HK-2 (cell line): ENCODE measurements at regions not wholly inside any gene's neighbourhood (a gene's known extent, or its start where the extent isn't known, plus 50 kb on each side); places are given as distances from the start of the nearest gene placed in this dataset.
"Not testable (repeated sequence)": the region's sequence is repeated elsewhere in the genome, so short reads cannot be mapped to it uniquely, and the experiment has no call there.

Source experiments
- DNase-seq: peaks from one replicate; pipeline ENCODE4 v3.0.0-alpha.2; 2018; ENCODE audit not compliant: unreplicated experiment

DNA sequence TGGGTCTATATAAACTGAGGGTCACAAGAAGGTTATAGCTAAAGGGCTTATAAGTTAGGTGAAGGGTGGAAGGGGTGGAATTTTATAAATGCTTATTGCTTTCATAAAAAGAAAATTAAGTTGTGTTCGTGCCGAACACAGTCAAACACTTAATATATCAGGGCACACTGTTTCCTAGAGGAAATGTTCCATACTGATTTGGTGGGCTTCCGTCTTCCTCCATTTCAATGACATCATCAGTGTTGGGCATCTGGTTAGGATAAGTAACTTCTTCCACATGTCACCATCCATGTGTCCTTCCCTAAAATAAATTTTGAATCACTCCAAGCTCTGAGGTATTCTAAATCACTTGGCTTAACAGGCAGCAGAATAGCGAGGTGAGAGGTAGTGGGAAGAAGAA is 466.4 kb downstream of the MED13L start:
- no peak for DNase-seq

DNA sequence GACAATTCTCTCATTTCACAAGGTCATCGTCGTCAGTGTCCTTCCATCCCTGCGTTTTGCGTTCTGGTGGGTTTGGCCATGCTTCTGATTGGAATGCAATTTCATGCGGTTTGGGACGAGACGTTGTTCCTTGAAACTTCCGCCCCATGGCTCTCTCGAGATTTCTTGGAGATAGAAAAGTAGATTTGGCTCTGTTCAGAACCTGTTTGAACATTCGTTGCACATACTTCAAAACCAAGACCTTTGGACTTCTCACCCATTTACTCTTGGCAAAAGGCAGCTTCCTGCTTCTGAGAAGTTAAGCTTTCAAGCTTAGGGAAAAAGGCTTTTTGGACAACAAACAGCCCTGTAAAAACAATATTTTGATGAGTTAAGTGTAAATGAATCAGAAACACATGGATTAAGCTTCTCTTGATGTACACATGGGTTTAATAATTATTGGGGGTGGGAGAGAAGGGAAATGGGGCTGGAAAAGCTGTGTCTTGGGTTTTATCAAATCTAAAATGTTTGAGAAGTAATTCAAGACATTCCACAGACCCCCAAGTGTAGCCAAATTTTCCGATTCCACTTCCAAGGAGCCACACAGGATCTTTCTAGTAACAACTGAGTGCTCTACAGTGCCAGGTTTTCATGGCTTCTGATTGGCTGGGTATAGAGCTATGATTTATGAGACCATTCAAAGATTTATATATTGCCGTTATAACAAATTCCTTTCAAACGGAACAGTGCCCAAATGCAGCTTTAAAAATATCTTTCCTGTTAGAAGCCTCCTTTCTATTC is 467.2 kb downstream of the MED13L start:
- DNase-seq, result no peak

DNA sequence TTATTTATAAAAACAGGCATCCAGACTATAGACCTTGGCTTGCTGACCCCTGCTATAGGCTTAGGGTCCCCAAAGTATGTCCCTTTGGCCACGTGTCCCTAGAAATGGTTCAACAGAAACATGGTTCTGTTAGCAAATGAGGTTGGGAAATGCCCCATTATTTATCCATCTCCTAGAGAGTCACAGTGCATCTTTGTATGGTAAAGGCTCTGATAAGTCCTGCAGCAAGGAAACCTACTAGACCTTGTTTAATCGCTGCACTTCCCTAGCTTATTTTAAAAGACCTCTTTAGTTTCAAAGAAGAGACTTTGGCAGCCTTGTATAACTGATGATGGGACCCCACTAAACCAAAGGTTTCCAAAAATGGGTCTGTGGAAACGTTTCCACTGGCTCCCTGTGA is 471.5 kb downstream of the MED13L start:
- DNase-seq, result no peak

DNA sequence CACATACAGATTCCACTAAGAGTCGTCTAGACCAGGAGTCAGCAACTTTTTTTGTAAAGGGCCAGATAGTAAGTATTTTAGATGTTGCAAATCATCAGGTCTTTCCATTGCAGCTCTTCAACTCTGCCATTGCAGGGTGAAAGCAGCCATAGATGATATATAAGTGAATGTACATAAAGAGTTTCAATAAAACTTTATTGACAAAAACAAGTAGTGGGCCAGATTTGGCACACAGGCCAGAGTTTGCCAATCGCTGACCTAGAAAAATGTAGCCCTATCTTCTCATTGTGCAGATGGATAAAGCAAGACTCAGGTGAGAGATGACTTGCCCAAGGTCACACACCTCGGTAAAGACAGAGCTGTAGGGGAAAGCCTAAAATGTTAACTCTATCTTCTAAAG is 474.7 kb downstream of the MED13L start:
- no peak for DNase-seq

DNA sequence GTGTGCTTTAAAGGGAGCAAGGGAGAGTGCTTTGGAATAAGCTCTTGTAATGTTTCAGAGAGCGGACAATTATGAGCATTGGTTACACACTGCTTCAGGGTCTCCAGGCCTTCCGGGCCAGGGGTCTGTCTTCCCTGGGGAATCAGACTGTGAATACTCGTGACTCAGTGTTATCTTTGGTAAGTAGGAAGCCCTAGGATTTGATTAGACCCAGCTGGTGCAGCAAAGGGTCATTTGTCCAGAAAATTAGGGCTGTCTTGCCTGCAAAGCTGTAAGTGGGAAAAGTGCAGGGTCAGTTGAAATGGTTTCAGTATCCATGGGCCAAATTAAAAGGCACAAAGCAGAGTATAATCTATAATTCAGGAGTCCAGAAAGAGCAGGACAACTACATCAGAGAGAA is 475.6 kb downstream of the MED13L start:
- no peak for DNase-seq

DNA sequence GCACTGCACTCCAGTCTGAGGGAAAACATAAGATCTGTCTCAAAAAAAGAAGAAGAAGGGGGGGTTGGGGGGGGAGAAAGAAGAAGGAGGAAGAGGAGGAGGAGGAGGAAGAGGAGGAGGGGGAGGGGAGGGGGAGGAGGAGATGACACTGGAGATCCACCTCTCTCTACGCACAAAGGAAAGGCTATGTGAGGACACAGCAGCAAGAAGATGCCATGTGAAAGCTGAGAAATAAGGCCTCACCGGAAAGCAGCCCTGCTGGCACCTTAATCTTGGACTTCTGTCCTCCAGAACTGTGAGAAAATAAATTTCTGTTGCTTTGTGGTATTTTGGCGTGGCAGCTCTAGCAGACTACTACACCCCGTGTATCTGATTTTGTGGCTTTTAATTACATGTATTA is 477.9 kb downstream of the MED13L start:
- DNase-seq, result no peak

DNA sequence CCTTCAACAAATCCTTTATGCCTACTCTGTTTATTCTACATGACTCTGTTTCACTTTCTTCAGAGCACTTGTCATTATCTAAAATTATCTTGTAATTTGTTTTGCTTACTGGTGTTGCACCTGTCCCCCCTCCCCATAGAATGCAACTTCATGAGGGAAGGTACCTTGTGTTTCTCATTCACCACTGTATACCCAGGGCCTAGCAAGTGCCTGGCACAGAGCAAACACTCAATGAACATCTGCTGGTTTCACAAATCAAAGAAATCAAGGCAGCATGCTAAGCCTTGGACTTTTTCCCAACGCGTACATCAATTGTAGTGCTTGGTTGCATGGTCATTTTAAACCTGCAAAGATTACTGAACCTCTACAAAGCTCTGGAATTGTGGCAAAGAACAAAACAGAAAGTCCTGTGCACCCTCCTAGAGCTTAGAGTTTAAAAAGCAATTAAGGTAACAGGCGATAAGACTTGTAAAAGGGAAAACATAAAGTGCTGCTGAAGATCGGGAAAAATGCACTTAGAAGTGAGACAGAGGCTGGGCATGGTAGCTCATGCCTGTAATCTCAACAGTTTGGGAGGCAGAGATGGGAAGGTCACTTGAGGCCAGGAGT is 479.1 kb downstream of the MED13L start:
- no peak for DNase-seq

DNA sequence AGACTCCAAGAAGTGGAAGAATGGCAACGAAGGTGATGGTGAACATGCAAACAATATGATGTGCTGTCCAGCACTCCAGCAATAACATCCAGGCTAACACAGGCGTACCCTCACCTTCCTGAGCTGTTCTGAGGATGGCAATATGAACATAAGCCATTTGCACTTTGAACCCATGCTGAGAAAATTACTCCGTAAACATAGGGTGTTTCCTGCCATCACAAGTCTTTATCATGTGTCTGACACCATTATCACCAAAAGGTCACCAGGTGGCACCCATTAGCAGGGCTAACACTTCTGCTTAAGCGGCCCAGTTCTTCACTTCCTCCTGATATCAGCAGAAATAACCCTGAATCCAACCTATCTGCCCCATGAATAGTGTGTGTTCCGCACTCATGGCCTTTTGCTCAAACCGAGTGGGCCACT is 482.8 kb downstream of the MED13L start:
- DNase-seq, result no peak

DNA sequence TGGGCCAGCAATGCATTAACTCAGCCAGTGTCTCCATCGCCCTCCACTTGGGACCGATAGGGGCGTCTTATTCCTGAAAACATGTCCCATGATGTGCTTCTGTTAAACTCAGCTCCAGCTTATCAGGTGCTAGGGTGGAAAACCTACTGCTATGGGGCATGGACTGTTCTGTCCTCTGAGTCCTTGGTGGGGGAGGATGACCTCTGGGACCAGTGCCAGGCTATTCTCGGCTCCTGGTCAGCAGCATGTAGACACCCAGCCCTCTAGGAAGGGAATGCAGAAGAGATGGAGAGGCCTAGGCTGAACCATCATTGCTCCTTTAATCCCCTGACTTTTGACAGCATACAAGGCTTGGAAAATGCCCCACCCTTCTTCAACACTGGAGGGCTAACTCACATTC is 486.2 kb downstream of the MED13L start:
- DNase-seq, result no peak

DNA sequence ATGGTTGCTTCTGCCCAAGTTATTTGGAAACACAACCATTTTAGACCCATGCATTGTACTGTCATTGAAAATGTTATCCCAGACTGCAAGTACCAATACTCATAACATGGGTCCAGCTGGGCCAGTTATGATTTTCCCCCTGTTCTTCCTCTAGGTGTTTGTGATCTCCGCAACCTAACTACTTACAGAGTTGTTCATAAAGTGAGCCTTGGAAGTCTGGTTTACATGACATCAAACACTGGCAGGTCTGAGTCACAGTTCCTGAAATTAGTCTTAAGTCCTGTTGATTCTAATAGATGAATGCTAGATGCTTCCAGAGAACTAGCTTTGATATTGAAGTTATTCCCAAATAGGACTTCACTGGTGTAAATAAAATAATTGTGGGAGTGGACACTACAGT is 487.0 kb downstream of the MED13L start:
- no peak for DNase-seq

DNA sequence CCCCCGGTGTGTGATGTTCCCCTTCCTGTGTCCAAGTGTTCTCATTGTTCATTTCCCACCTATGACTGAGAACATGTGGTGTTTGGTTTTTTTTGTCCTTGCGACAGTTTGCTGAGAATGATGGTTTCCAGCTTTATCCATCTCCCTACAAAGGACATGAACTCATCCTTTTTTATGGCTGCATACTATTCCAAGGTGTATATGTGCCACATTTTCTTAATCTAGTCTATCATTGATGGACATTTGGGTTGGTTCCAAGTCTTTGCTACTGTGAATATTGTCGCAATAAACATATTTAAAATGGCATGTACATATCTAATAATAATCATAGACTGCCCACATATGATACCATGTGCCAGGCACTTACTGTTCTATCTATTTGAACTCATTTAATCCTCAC is 491.0 kb downstream of the MED13L start:
- DNase-seq, result not testable (repeated sequence)

DNA sequence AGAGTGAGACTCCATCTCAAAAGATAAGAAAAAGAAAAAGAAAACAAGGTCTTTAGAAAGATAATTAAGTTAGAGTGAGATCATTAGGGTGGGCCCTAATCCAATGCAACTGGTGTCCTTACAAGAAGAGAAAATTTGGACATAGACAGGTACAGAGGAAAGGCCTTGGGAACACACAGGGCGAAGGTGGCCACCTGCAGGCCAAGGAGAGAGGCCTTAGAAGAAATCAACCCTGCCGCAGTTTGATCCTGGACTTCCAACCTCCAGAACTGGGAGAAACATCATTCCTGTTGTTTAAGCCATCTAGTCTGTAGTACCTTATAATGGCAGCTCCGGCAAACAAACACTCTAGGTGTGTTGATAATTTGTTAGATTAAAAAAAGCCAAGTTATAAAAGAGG is 491.9 kb downstream of the MED13L start:
- no peak for DNase-seq

DNA sequence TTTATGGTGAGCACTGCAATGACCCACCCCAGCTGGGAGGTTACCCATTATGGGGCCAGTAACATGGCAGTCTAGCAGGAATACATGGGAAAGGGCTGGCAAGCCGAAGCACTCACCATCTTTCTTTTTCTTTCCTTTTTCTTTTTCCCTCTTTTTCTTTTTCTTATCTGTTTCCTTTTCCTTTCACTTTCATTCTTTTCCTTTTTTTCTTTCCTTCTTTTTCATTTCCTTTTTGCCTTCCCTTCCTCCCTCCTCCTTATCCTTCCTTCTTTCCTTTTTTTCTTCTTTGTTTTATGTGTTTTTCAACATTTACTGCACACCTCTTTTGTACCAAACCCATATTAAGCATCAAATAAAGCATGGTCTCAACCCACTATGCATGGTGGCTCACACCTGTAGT is 501.1 kb downstream of the MED13L start:
- no peak for DNase-seq

DNA sequence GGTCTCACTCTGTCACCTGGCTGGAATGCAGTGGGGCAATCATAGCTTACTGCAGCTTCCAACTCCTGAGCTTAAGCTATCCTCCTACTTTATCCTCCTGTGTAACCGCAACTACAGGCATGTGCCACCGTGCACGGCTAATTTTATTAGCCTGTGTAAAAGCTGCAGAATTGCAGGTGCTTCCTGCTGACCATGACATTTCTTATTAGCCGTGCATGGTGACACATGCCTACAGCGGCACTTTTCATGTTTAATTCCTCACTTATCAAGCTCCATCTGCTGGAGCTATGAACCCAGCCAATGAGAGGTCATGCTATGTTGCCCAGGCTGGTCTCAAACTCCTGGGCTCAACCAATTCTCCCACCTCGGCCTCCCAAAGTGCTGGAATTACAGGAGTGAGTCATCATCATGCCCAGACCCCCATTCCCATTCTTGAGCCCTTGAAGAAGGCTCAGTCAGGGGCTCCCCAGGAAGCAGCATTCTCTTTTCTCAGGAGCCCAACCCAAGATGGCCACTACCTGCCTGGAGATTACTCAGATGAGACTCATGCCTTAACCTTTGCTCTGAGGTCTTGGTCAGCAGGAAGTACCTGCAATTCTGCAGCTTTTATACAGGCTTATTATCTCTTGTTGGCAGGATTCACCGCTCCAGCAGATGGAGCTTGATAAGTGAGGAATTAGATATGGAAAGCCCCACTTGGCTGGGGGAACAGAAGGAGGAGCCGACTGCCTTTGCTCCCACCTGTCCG is 503.2 kb downstream of the MED13L start:
- DNase-seq, result no peak

DNA sequence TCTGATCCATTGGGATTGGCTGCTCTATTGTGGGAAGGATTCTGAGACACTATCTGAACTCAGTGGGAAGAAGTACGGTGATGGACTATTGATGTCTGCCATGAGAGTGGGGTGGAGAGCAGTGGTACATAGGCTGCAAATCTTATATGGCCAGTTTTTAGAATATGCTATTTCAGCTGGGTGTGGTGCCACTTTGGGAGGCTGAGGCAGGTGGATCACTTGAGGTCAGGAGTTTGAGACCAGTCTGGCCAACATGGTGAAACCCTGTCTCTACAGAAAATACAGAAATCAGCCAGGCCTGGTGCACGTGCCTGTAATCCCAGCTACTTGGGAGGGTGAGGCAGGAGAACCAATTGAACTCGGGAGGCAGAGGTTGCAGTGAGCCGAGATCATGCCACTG is 505.9 kb downstream of the MED13L start:
- DNase-seq, result no peak

DNA sequence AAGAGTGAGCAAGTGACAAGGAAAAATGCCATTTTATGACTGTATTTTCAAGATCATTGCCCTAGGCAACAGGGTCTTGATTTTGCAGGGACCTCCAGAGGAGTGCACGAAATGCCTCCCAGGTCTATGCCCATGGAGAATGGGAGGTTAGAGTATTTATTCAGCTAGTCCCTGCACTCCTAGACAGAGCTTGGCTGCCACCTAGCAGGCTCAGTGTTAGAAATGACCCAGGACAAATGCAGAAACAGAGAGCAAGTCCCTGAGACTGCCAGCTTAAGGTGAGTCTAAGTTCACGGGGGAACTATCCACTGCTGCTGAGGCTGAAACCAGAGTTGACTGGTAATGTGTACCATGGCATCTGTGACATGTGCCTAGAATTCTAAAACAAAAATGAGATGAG is 506.4 kb downstream of the MED13L start:
- no peak for DNase-seq

DNA sequence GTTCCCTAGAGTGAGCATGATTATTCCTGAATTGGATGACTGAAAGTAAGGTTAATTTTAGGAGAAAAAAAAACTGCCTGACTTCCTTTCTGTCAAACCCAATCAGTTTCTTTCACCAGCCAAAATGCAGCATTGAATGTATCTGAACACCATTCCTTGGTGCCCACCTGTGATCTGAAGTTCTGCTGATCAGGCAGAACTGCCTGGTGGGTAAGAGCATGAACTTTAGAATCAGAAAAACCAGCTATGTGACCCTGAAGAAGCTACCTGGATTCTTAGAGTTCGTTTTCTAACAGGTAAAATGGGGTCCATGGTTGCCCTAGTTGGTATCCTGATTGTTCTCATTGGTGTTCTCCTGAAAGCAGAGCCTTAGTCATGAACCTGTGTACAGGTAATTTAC is 506.9 kb downstream of the MED13L start:
- no peak for DNase-seq

DNA sequence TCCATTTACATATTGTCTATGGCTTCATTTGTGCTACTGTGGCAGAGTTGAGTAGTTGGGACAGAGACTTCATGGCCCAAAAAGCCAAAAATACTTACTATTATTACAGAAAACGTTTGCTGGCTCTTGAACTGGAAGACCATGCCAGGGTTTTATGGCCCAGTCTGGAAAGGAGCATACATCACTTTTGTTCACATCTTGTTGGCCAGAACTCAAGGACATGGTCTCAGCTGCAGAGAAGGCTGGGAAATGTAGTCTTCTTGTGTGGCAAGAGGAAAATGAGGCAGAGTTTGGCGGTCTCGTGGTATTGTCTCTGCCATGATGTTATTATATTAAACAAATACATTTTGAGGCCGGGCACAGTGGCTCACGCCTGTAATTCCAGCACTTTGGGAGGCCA is 509.6 kb downstream of the MED13L start:
- DNase-seq, result no peak

DNA sequence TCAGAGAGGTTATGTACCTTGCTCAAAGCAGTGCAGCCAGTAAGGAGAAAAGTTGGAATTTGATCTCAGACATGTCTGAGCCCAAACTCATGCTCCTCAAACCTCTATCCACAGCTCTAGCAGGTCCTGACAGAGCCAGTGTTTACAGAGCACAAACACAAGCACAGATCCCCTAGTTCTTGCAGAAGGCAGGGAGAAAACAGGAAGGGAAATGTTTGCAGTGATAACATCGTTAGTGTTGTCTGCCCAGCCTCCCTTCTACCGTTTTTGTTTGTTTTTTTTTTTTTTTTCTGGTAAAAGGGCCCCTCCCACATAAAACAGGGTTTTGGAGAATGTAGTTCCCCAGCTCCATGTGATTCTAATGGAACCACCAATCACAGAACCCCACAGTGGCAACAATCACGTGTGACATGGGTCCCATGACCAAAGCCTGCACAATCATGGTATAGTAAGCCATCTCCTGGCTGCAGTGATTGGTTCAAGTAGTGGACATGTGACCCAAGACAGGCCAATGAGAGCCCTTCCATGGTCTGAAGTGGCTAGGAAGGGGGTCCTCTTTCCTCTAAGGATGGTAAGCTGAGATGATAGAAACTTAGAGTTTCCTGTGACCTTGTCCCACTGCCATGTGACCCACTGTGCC is 513.4 kb downstream of the MED13L start:
- no peak for DNase-seq

DNA sequence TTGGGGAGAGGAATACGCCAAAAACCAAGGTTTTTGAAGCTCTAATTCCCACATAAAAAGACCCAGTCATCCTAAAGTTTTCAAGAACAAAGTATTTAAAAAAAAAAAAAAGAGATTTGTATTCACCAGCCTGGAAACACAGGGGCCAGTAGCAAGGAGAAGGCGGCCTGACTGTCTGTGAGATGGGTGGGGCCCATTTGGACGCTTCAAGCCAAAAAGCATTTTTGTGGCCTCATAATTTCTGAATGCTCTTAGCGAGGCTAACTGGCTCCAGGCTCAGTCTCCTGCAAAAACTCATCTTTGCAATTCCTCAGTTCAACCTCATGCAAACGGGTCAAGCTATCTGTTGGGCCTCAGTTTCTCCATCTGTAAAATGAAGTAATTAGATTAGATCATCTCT is 514.1 kb downstream of the MED13L start:
- DNase-seq, result no peak

DNA sequence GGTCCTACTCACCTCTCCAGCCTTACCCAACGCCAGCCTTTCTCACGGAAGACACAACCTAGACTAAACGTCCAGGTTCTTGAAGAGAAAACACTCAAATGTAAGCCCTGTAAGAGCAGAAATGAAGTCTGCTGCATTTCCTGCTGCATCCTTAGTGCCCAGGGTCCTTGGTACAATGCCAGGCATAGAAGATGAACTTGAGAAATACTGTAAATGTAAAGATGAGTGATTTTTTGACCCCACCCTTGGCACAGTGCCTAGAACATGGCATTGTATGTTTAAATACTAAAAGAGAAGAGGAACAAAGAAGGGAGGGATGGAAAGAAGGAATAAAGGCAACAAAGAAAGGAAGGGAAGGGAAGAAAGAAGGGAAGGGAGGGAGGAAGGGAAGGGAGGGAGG is 514.6 kb downstream of the MED13L start:
- no peak for DNase-seq

DNA sequence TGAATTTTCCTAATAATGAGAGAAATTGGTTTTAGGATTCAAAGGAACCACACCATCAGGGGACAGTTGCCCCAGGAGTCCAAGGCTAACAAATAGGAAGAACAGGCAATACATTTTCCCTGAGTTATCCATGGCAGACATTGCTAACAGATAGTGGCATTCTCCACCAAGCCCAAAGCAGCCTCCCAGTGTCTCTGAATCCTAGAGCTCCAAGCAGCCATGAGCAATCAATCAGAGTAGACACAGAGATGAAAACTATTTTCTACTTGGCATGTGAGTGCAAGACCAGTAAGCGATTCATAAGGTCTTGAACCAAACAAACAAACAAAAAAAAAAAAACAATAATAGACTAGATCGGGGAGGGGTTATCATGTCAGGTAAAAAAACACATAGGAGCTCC is 515.7 kb downstream of the MED13L start:
- DNase-seq, result no peak

DNA sequence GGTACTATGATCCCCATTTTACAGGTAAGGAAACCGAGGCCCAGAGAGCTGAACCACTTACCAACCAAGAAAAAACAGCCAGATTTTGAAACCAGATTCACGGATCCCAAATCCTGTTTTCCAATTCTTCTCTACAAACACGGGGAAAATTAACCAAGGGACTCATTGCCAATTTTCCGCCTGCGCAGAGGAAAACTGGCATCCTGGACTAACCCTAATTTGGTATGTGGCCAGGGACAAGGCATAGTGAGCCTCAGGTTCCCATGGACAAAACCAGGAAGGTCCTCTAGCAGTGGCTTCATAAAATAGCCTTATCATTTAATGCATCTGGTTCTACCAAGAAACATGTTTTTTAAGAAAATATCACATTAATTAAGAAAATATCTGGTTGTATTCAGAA is 517.3 kb downstream of the MED13L start:
- DNase-seq, result no peak
